ENCODE measurements at regions not wholly inside any gene's neighbourhood (a gene's known extent, or its start where the extent isn't known, plus 50 kb on each side); places are given as distances from the start of the nearest gene placed in this dataset.

DNA sequence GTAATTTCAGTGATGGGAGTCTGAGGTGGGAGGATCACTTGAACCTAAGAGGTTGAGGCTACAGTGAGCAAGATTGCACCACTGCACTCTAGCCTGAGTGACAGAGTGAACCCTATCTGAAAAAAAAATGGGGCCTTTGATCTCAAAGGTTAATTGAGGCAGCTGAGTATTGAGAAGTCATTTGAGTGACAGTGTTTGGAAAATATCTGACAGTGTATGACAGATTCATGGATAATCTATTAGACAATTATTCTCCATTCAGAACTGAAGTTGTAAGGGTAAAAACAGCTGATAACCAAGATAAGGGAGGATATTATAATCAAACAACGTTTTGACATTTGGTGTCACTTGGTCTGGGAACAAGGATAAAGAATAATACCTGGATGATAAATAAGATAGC, 50.9 kb upstream of the CD36 start:
- CTCF ChIA-PET (ENCODE audit: partially characterized antibody) = no interaction called here
- FAIRE-seq = no peak
- no peak overlapping the region for H2BK20ac ChIP-seq (ENCODE audit: low read length)
- TF ChIP-seq CBX5 (IDR thresholded peaks at IDR 0.05; ENCODE audit: low read depth, low read length) (no peak), CTBP2 (IDR thresholded peaks at IDR 0.05; ENCODE audit: borderline replicate concordance, insufficient read depth, insufficient read length, low read length) (no peak), KDM1A (IDR thresholded peaks at IDR 0.05; ENCODE audit: borderline replicate concordance, low read length) (no peak), POU5F1 (IDR thresholded peaks at IDR 0.05; ENCODE audit: low read depth, low read length) (no peak), TAF1 (IDR thresholded peaks at IDR 0.05; ENCODE audit: low read depth, low read length) (no peak), SIX5 (IDR thresholded peaks at IDR 0.05; ENCODE audit: low read depth, low read length) (no peak), EGR1 (IDR thresholded peaks at IDR 0.05; ENCODE audit: borderline replicate concordance, low read depth, low read length) (no peak), ZNF274 (IDR thresholded peaks at IDR 0.05; ENCODE audit: borderline replicate concordance, extremely low read depth, low read length) (no peak)
- TF ChIP-seq, protein P1, sequence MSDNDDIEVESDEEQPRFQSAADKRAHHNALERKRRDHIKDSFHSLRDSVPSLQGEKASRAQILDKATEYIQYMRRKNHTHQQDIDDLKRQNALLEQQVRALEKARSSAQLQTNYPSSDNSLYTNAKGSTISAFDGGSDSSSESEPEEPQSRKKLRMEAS (IDR thresholded peaks at IDR 0.05) = no peak

More for the DNA sequence above, 50.9 kb upstream of the CD36 start:
- no peak overlapping the region for H2AK5ac ChIP-seq (ENCODE audit: low read depth, low read length)
- H2AFZ ChIP-seq (ENCODE audit: low read length) = no peak overlapping the region
- H2BK120ac ChIP-seq (replicated peaks; ENCODE audit: low read depth, low read length) = no peak overlapping the region
- H3K23me2 ChIP-seq (ENCODE audit: low read depth, low read length) = no peaks in the 10 kb centered on the region
- no peak overlapping the region for H3K18ac ChIP-seq (ENCODE audit: extremely low read depth, low read length)
- H2BK15ac ChIP-seq (ENCODE audit: low read length) = no peak overlapping the region
- no peak overlapping the region for H3K14ac ChIP-seq (ENCODE audit: insufficient read length)
- H2BK12ac ChIP-seq (ENCODE audit: low read depth, low read length) = no peak overlapping the region
- no peak overlapping the region for H4K5ac ChIP-seq (ENCODE audit: insufficient read length, low read depth, low read length)
- no peak overlapping the region for H3K9ac ChIP-seq (replicated peaks in 1 of 4; ENCODE audit: extremely low read depth in 1 of 4, low read depth in 3 of 4, low read length in 3 of 4)
- H3K4me3 ChIP-seq (ENCODE audit: extremely low read depth in 1 of 4, insufficient read depth in 2 of 4, low read depth in 3 of 4, low read length in 4 of 4) = no peak overlapping the region
- WGBS, 2 experiments (ENCODE audit: extremely low coverage in 1 of 2, insufficient coverage in 1 of 2, insufficient read length in 1 of 2, insufficient replicate concordance in 2 of 2, low coverage in 1 of 2, low lambda C conversion rate in 2 of 2, missing lambda C conversion rate in 1 of 2) = 87% methylated on average over 1 of the region's 1 CpG; no CpG with 5 or more reads in 1 of the 2 experiments
- no peak overlapping the region for H3K23ac ChIP-seq (ENCODE audit: insufficient read length)
- H3K4me1 ChIP-seq (replicated peaks in 1 of 4; ENCODE audit: control insufficient read depth in 3 of 4, insufficient read depth in 4 of 4, low read length in 3 of 4) = no peaks in the 10 kb centered on the region
- no peak overlapping the region for H3K56ac ChIP-seq (replicated peaks; ENCODE audit: insufficient read length, low read depth, low read length)
- H4K20me1 ChIP-seq (replicated peaks in 1 of 2; ENCODE audit: control insufficient read depth in 1 of 2, insufficient read depth in 2 of 2, low read length in 2 of 2) = no peaks in the 10 kb centered on the region
- POLR2A ChIA-PET (ENCODE audit: partially characterized antibody) = no interaction called here
- no peaks in the 10 kb centered on the region for H3K27me3 ChIP-seq (replicated peaks in 1 of 4; ENCODE audit: control insufficient read depth in 3 of 4, extremely low read depth in 1 of 4, insufficient read depth in 3 of 4, low read length in 3 of 4)
- H3K9me3 ChIP-seq (ENCODE audit: insufficient read depth in 2 of 2, low read depth in 1 of 2, low read length in 1 of 2) = no peaks in the 10 kb centered on the region
- H3K79me2 ChIP-seq (ENCODE audit: control insufficient read depth in 1 of 2, insufficient read depth in 2 of 2, low read length in 2 of 2) = no peaks in the 10 kb centered on the region
- no peak overlapping the region for H4K8ac ChIP-seq (ENCODE audit: extremely low read depth, insufficient read depth, low read length)
- DNase-seq (ENCODE audit: low read depth in 1 of 2, low spot score in 2 of 2) = no peak
- no peak overlapping the region for H3K4ac ChIP-seq (replicated peaks; ENCODE audit: insufficient read length, low read depth, low read length)
- no peak overlapping the region for H3K27ac ChIP-seq (ENCODE audit: low read depth, low read length)
- no peaks in the 10 kb centered on the region for H3K79me1 ChIP-seq (ENCODE audit: low read depth, low read length)
- H4K91ac ChIP-seq (replicated peaks; ENCODE audit: insufficient read length, low read length) = no peak overlapping the region
- no peak overlapping the region for H3K4me2 ChIP-seq (ENCODE audit: insufficient read depth in 1 of 2, low read depth in 2 of 2, low read length in 2 of 2)
- no peaks in the 10 kb centered on the region for H3K36me3 ChIP-seq (ENCODE audit: control insufficient read depth in 2 of 4, insufficient read depth in 4 of 4, low read length in 3 of 4)
- H2BK5ac ChIP-seq (ENCODE audit: low read depth, low read length) = no peak overlapping the region

Measured in H1 (cell line).